CD4-positive, alpha-beta T cell treated with Interleukin-15 for 1 hour (primary cell): ENCODE measurements at regions not wholly inside any gene's neighbourhood (a gene's known extent, or its start where the extent isn't known, plus 50 kb on each side); places are given as distances from the start of the nearest gene placed in this dataset.
"Not testable (repeated sequence)": the region's sequence is repeated elsewhere in the genome, so short reads cannot be mapped to it uniquely, and the experiment has no call there.

Experiments
- DNase-seq: peaks from one replicate; pipeline ENCODE4 v3.0.0-alpha.2; 2020

- no peak for DNase-seq
Observed at GRCh38 chr4:57989430-57989829, 879.2 kb upstream of the IGFBP7 start.

- DNase-seq: no peak
Observed at GRCh38 chr4:57985161-57985560, 875.0 kb upstream of the IGFBP7 start.

- DNase-seq: no peak
Observed at GRCh38 chr4:57981123-57981522, 870.9 kb upstream of the IGFBP7 start.

- DNase-seq: no peak
Observed at GRCh38 chr4:57974821-57975220, 864.6 kb upstream of the IGFBP7 start.

GRCh38 chr4:57973819-57974218, 863.6 kb upstream of the IGFBP7 start:
- no peak for DNase-seq

GRCh38 chr4:57971261-57971660, 861.1 kb upstream of the IGFBP7 start:
- DNase-seq: no peak

- DNase-seq: no peak
Observed at GRCh38 chr4:57966987-57967760, 857.0 kb upstream of the IGFBP7 start.

- DNase-seq: not testable (repeated sequence)
Observed at GRCh38 chr4:57965431-57965830, 855.2 kb upstream of the IGFBP7 start.

- DNase-seq: no peak
Observed at GRCh38 chr4:57945298-57945697, 835.1 kb upstream of the IGFBP7 start.

- no peak for DNase-seq
Observed at GRCh38 chr4:57943682-57944081, 833.5 kb upstream of the IGFBP7 start.

- not testable (repeated sequence) for DNase-seq
Observed at GRCh38 chr4:57937326-57937725, 827.1 kb upstream of the IGFBP7 start.

- DNase-seq: no peak
Observed at GRCh38 chr4:57926311-57926710, 816.1 kb upstream of the IGFBP7 start.

GRCh38 chr4:57924951-57925350, 814.8 kb upstream of the IGFBP7 start:
- DNase-seq: no peak

- DNase-seq: no peak
Observed at GRCh38 chr4:57916479-57916878, 806.3 kb upstream of the IGFBP7 start.

GRCh38 chr4:57911203-57911602, 801.0 kb upstream of the IGFBP7 start:
- no peak for DNase-seq

GRCh38 chr4:57910151-57910550, 800.0 kb upstream of the IGFBP7 start:
- no peak for DNase-seq

- DNase-seq: no peak
Observed at GRCh38 chr4:57905965-57906364, 795.8 kb upstream of the IGFBP7 start.

GRCh38 chr4:57877047-57877458, 766.9 kb upstream of the IGFBP7 start:
- DNase-seq: no peak

GRCh38 chr4:57875829-57876392, 765.7 kb upstream of the IGFBP7 start:
- DNase-seq: no peak

- DNase-seq: no peak
Observed at GRCh38 chr4:57866468-57867171, 756.4 kb upstream of the IGFBP7 start.

- no peak for DNase-seq
Observed at GRCh38 chr4:57865264-57865663, 755.1 kb upstream of the IGFBP7 start.

- no peak for DNase-seq
Observed at GRCh38 chr4:57854748-57855147, 744.6 kb upstream of the IGFBP7 start.

- DNase-seq: no peak
Observed at GRCh38 chr4:57850141-57850540, 740.0 kb upstream of the IGFBP7 start.

- DNase-seq: no peak
Observed at GRCh38 chr4:57832083-57832482, 721.9 kb upstream of the IGFBP7 start.
